ENCODE measurements at regions not wholly inside any gene's neighbourhood (a gene's known extent, or its start where the extent isn't known, plus 50 kb on each side); places are given as distances from the start of the nearest gene placed in this dataset.

DNA sequence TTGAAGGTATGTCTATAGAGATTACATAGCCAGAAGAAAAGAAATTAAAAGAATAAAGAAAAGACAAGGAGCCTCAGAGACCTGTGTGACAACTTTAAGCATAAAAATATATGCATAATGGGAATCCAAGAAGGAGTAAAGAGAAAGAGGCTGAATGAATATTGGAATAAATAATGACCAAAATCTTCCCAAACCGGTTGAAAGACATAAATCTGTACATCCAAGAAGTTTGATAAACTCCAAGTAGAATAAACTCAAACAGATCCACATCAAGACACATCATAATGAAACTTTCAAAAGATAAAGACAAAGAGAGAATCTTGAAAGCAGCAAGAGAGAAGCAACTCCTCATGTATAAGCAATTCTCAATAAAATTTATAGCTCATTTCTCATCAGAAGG, 132.4 kb upstream of the ZNF516 start:
- TF ChIP-seq, protein P1, sequence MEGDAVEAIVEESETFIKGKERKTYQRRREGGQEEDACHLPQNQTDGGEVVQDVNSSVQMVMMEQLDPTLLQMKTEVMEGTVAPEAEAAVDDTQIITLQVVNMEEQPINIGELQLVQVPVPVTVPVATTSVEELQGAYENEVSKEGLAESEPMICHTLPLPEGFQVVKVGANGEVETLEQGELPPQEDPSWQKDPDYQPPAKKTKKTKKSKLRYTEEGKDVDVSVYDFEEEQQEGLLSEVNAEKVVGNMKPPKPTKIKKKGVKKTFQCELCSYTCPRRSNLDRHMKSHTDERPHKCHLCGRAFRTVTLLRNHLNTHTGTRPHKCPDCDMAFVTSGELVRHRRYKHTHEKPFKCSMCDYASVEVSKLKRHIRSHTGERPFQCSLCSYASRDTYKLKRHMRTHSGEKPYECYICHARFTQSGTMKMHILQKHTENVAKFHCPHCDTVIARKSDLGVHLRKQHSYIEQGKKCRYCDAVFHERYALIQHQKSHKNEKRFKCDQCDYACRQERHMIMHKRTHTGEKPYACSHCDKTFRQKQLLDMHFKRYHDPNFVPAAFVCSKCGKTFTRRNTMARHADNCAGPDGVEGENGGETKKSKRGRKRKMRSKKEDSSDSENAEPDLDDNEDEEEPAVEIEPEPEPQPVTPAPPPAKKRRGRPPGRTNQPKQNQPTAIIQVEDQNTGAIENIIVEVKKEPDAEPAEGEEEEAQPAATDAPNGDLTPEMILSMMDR (conservative IDR thresholded peaks at IDR 0.05), result no peak
- TF ChIP-seq ZFX (IDR thresholded peaks at IDR 0.05), result no peak

Data from C4-2B (cell line).